Esophagus muscularis mucosa (tissue), 4 donors: ENCODE measurements at regions not wholly inside any gene's neighbourhood (a gene's known extent, or its start where the extent isn't known, plus 50 kb on each side); places are given as distances from the start of the nearest gene placed in this dataset.

Experiments
- DNase-seq: peaks from one replicate; pipeline ENCODE4 v3.0.0-alpha.2; 2017; ENCODE audit errors: extremely low spot score
- H3K27ac ChIP-seq, 4 donors: fragments of 200-600 bp; sonication (generic); replicated peaks in 1 of 4; 1 replicate in 3 of 4; 2 replicates in 1 of 4; pipeline ENCODE4 v1.5.1; 2016 to 2019; ENCODE audit warnings: mild to moderate bottlenecking in 1 of 4
- H3K27me3 ChIP-seq, 4 donors: fragments of 200-600 bp; sonication (generic); one replicate each; pipeline versions ENCODE4 v1.5.1 to v1.6.0; 2016 to 2019
- H3K36me3 ChIP-seq, 4 donors: fragments of 200-600 bp; sonication (generic); one replicate each; pipeline ENCODE4 v1.5.1; 2016 to 2019
- H3K4me1 ChIP-seq, 4 donors: fragments of 200-600 bp; sonication (generic); one replicate each; pipeline ENCODE4 v1.5.1; 2016 to 2019
- H3K4me3 ChIP-seq, 4 donors: fragments of 200-600 bp; sonication (generic); 1 replicate in 2 of 4; 2 replicates in 2 of 4; pipeline ENCODE4 v1.5.1; 2016 to 2019; ENCODE audit warnings: mild to moderate bottlenecking in 4 of 4, moderate library complexity in 1 of 4
- H3K9me3 ChIP-seq, 4 donors: fragments of 200-600 bp; sonication (generic); 1 replicate in 3 of 4; 2 replicates in 1 of 4; pipeline ENCODE4 v1.5.1; 2016 to 2019
- EP300 ChIP-seq: sonication (generic); formaldehyde crosslinking; IDR thresholded peaks from one replicate; pipeline ENCODE4 v1.6.1; 2017; ENCODE audit warnings: antibody characterized with exemption
- POLR2A ChIP-seq: fragments of 450-650 bp; IDR thresholded peaks from one replicate; pipeline ENCODE4 v1.6.1; 2017; ENCODE audit warnings: antibody characterized with exemption, moderate library complexity, mild to moderate bottlenecking, low read depth
- POLR2AphosphoS5 ChIP-seq, 2 donors: sonication (generic); formaldehyde crosslinking; IDR thresholded peaks; one replicate each; pipeline ENCODE4 v1.6.1; 2017; ENCODE audit warnings: antibody characterized with exemption in 2 of 2
- WGBS: methylation state at CpG from one replicate; pipeline ENCODE4 v1.1.5; 2018; 5-methylcytosine and 5-hydroxymethylcytosine counted together
- intact Hi-C: fragments of 100-400 bp; cut with DNase I; formaldehyde crosslinking; loops from one replicate; pipeline ENCODE4 v1.15.1; 2023
- TF ChIP-seq, protein P1 (sequence below), 3 experiments: fragments of 200-600 bp in 2 of 3; fragments of 450-650 bp in 1 of 3; sonication (generic) in 2 of 3; IDR thresholded peaks; one replicate each; pipeline ENCODE4 v1.5.1; 2017 to 2019; ENCODE audit warnings: antibody characterized with exemption in 3 of 3, mild to moderate bottlenecking in 2 of 3, moderate library complexity in 1 of 3

DNA sequence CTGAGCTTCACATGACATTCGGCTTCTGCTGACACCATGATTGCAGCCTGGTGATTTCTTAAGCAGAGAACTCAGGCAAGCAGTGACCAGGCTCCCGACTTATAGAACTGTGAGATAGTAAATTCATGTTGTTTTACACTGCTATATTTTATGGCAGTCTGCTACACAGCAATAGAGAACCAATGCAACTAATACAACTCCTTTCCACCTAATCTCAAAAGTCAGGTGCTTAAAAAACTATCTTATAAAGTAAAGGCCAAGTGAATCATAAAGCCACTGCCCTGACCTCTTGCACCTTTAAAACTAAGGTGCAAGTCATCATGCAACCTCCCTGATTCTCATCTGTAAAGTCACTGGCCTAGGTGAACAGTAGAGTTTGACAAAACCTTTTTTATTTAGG lies 95.3 kb upstream of the GLS start:
- DNase-seq, result no peak
- WGBS, result 100% methylated on average over 2 of the region's 2 CpGs
- Histone ChIP-seq H3K9me3 (no peaks in the 10 kb centered on the region), H3K27me3 (no peaks in the 10 kb centered on the region), H3K27ac (no peak overlapping the region), H3K36me3 (no peaks in the 10 kb centered on the region), H3K4me3 (no peak overlapping the region), H3K4me1 (peaks cover 0 to 15% (median 12%) of the 10 kb centered on the region in 4 donors)
- intact Hi-C loops, result loop anchor here (10.0 kb wide), 1 partner anchor 179 kb away; no protein-coding TSS in a partner anchor
- no peak for TF ChIP-seq POLR2A
- TF ChIP-seq POLR2AphosphoS5 (IDR thresholded peaks at IDR 0.05), result no peak
- no peak for TF ChIP-seq EP300
- TF ChIP-seq, protein P1, sequence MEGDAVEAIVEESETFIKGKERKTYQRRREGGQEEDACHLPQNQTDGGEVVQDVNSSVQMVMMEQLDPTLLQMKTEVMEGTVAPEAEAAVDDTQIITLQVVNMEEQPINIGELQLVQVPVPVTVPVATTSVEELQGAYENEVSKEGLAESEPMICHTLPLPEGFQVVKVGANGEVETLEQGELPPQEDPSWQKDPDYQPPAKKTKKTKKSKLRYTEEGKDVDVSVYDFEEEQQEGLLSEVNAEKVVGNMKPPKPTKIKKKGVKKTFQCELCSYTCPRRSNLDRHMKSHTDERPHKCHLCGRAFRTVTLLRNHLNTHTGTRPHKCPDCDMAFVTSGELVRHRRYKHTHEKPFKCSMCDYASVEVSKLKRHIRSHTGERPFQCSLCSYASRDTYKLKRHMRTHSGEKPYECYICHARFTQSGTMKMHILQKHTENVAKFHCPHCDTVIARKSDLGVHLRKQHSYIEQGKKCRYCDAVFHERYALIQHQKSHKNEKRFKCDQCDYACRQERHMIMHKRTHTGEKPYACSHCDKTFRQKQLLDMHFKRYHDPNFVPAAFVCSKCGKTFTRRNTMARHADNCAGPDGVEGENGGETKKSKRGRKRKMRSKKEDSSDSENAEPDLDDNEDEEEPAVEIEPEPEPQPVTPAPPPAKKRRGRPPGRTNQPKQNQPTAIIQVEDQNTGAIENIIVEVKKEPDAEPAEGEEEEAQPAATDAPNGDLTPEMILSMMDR (IDR thresholded peaks at IDR 0.05), result no peak

DNA sequence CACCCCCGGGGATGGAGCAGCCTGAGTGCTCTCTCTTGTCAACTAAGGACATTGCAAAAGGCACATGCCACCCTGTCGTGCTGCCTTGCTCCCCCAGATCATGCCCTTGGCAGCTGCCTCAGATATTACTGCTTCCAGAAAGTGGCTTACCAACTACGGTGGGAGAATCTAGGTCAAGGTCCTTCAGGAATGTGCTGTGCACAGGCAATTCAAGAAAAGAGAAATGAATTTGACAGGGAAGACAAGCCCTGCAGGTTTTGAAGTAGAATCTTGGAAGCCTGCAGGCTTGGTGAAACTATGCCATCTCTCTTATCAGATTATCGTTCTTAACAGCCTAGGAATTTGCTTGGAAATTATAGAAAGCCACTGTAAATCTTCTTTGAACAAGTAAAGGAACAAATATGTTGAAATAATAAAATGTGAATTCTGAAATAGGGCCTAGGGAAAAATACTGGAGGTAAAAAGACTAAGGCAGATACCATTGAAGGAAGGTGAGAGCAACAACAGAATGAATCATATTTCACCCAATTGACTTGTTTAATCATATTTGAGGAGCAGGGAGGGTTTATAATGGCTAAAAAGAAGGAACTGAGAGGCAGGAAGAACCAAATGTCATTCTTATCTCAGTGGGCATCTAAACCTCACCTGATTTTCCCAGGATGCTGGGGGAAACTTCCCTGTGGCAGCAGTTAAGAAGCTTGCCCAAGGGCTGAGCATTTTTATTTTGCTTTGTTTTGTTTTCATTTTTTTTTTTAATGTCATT lies 94.0 kb upstream of the GLS start:
- no peak for TF ChIP-seq POLR2A
- H3K4me3 ChIP-seq, result no peak overlapping the region
- H3K27me3 ChIP-seq, result no peaks in the 10 kb centered on the region
- intact Hi-C loops, result loop anchor here (10.0 kb wide), 1 partner anchor 178 kb away; no protein-coding TSS in a partner anchor
- H3K36me3 ChIP-seq, result no peaks in the 10 kb centered on the region
- H3K27ac ChIP-seq, result no peak overlapping the region
- WGBS, result 43% methylated on average over 3 of the region's 4 CpGs
- DNase-seq, result no peak
- peaks cover 8 to 23% (median 15%) of the 10 kb centered on the region in 4 donors for H3K4me1 ChIP-seq
- H3K9me3 ChIP-seq, result no peaks in the 10 kb centered on the region

- Histone ChIP-seq H3K4me3 (no peak overlapping the region), H3K27me3 (no peaks in the 10 kb centered on the region), H3K4me1 (peaks cover 17 to 35% (median 28%) of the 10 kb centered on the region in 4 donors), H3K9me3 (no peaks in the 10 kb centered on the region), H3K36me3 (no peaks in the 10 kb centered on the region), H3K27ac (no peak overlapping the region)
- no peak for DNase-seq
- TF ChIP-seq POLR2A (no peak), EP300 (no peak), POLR2AphosphoS5 (IDR thresholded peaks at IDR 0.05) (no peak)
- TF ChIP-seq, protein P1 (IDR thresholded peaks at IDR 0.05), result no peak
- intact Hi-C loops, result loop anchor here (10.0 kb wide), 1 partner anchor 177 kb away; no protein-coding TSS in a partner anchor
- WGBS, result 61% methylated on average over 3 of the region's 3 CpGs
These were observed 92.8 kb upstream of the GLS start for GRCh38 chr2:190787743-190788235.

GRCh38 chr2:190789074-190790004 lies 91.3 kb upstream of the GLS start:
- Histone ChIP-seq H3K4me3 (no peak overlapping the region), H3K27me3 (no peaks in the 10 kb centered on the region), H3K27ac (peak overlapping the region in 1 of 4 donors; percentile 19), H3K4me1 (peaks cover 17 to 36% (median 30%) of the 10 kb centered on the region in 4 donors), H3K36me3 (no peaks in the 10 kb centered on the region), H3K9me3 (no peaks in the 10 kb centered on the region)
- no peak for DNase-seq
- WGBS, result 77% methylated on average over 2 of the region's 2 CpGs
- no peak for TF ChIP-seq POLR2AphosphoS5 (IDR thresholded peaks at IDR 0.05)
- TF ChIP-seq EP300, result no peak
- TF ChIP-seq, protein P1 (IDR thresholded peaks at IDR 0.05), result no peak
- no peak for TF ChIP-seq POLR2A
- intact Hi-C loops, result loop anchor here (10.0 kb wide), 1 partner anchor 175 kb away; no protein-coding TSS in a partner anchor
